HEK293 (cell line): ENCODE measurements at regions not wholly inside any gene's neighbourhood (a gene's known extent, or its start where the extent isn't known, plus 50 kb on each side); places are given as distances from the start of the nearest gene placed in this dataset.

Source experiments
- SP3 ChIP-seq: fragments of 450-650 bp; formaldehyde crosslinking; IDR thresholded peaks from 2 replicates; pipeline ENCODE4 v1.5.1; 2016; ENCODE audit warnings: missing biosample characterization, missing genetic modification characterization
- ZNF239 ChIP-seq: fragments of 450-650 bp; formaldehyde crosslinking; IDR thresholded peaks from 2 replicates; pipeline ENCODE4 v1.5.1; 2016; ENCODE audit warnings: missing biosample characterization, missing genetic modification characterization
- ZNF311 ChIP-seq: fragments of 450-650 bp; formaldehyde crosslinking; IDR thresholded peaks from 2 replicates; pipeline ENCODE4 v1.5.1; 2017; ENCODE audit warnings: missing biosample characterization, missing genetic modification characterization, borderline replicate concordance
- TF ChIP-seq, protein P1 (sequence below): fragments of 450-650 bp; formaldehyde crosslinking; IDR thresholded peaks from 2 replicates; pipeline ENCODE4 v1.5.1; 2016; ENCODE audit warnings: missing biosample characterization, missing genetic modification characterization

DNA sequence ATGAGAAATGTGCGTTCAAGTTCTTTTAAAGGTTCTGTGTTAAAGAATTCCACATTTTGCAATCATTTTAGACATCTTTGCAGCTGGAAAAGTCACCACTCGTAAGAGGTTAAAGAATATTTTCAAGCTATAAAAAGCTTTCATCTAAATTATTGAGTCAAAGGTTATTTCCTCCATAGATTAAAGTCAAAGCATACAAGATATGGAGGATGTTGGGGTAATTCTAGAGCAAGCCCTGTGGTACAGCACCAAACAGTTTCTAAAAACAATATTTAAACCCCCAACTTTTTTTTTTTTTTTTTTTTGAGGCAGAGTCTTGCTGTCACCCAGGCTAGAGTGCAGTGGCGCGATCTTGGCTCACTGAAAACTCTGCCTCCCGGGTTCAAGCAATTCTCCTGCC, 1299.8 kb upstream of the TMEM132C start:
- no peak for TF ChIP-seq ZNF311
- no peak for TF ChIP-seq ZNF239 (tag by site-specific recombination)
- TF ChIP-seq, protein P1, sequence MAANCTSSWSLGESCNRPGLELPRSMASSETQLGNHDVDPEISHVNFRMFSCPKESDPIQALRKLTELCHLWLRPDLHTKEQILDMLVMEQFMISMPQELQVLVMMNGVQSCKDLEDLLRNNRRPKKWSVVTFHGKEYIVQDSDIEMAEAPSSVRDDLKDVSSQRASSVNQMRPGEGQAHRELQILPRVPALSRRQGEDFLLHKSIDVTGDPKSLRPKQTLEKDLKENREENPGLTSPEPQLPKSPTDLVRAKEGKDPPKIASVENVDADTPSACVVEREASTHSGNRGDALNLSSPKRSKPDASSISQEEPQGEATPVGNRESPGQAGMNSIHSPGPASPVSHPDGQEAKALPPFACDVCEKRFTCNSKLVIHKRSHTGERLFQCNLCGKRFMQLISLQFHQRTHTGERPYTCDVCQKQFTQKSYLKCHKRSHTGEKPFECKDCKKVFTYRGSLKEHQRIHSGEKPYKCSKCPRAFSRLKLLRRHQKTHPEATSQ (tag by site-specific recombination) = no peak
- TF ChIP-seq SP3 (tag by site-specific recombination) = no peak
